HCT116 (cell line): ENCODE measurements at regions not wholly inside any gene's neighbourhood (a gene's known extent, or its start where the extent isn't known, plus 50 kb on each side); places are given as distances from the start of the nearest gene placed in this dataset.

ENCODE experiments used
- ATAC-seq: fragments of 200-7000 bp; cut with Tn5 transposase; 2 replicates; pipeline ENCODE4 v1.9.1; 2020; ENCODE audit warnings: mild to moderate bottlenecking, moderate library complexity
- BruUV-seq: library from RNA; stranded (reverse); fragments of 400-500 nt; replicated peaks from 2 replicates; lab custom pipeline; 2021; lab: Mats Ljungman, UMichigan
- CTCF ChIA-PET: fragments of 300-600 bp; sonication (Branson Sonifier 250); formaldehyde crosslinking; loops from one replicate; lab custom pipeline; 2021; ENCODE audit warnings: antibody characterized with exemption; lab: Charles Lee
- POLR2A ChIA-PET: fragments of 300-600, 350-600 bp; sonication (Branson Sonifier 250); formaldehyde crosslinking; loops from one replicate; lab custom pipeline; 2021; ENCODE audit warnings: antibody characterized with exemption; lab: Charles Lee
- RAD21 ChIA-PET, 2 experiments: fragments of 300-600 bp; sonication (Branson Sonifier 250); formaldehyde crosslinking; loops; one replicate each; lab custom pipeline; 2023; ENCODE audit warnings: low total read pairs in 2 of 2; ENCODE audit not compliant: uncharacterized antibody in 2 of 2, unreplicated experiment in 2 of 2, low non-redundant PET in 1 of 2; lab: Charles Lee
- DNase-seq: peaks from one replicate; pipeline ENCODE4 v3.0.0-alpha.2; 2010; ENCODE audit warnings: low read depth, low spot score
- H2AFZ ChIP-seq: fragments of 200-600 bp; shearing (Covaris generic), sonication (generic); 2 replicates; pipeline ENCODE4 v1.6.1; 2017; ENCODE audit warnings: low read depth, mixed run types, mixed read lengths, antibody characterized with exemption, low read length; ENCODE audit not compliant: poor library complexity, severe bottlenecking
- H3K27ac ChIP-seq: 2 replicates; pipeline ENCODE4 v1.5.1; 2012; ENCODE audit warnings: low read depth, low read length
- H3K27me3 ChIP-seq: fragments of 200-600 bp; sonication (generic); 2 replicates; pipeline ENCODE4 v1.6.1; 2016; ENCODE audit warnings: mixed run types, low read length, mixed read lengths; ENCODE audit not compliant: insufficient read depth
- H3K36me3 ChIP-seq, 2 experiments: fragments of 200-500 bp in 1 of 2; fragments of 200-600 bp in 1 of 2; sonication (Bioruptor generic) in 1 of 2; sonication (generic) in 1 of 2; 2 replicates each; pipeline versions ENCODE4 v1.5.1 to v1.6.1; 2014 to 2016; ENCODE audit warnings: low read length in 2 of 2, inconsistent platforms in 1 of 2, mixed read lengths in 1 of 2, mixed run types in 1 of 2; ENCODE audit not compliant: insufficient read depth in 2 of 2, control insufficient read depth in 1 of 2
- H3K4me1 ChIP-seq, 2 experiments: fragments of 200-600 bp in 1 of 2; sonication (generic) in 1 of 2; 2 replicates each; pipeline versions ENCODE4 v1.5.1 to v1.6.1; 2012 to 2017; ENCODE audit warnings: low read length in 2 of 2, inconsistent platforms in 1 of 2, mild to moderate bottlenecking in 1 of 2, mixed read lengths in 1 of 2, mixed run types in 1 of 2, moderate library complexity in 1 of 2; ENCODE audit not compliant: insufficient read depth in 2 of 2, control insufficient read depth in 1 of 2
- H3K4me2 ChIP-seq: fragments of 200-600 bp; sonication (generic); 2 replicates; pipeline ENCODE4 v1.6.1; 2017; ENCODE audit warnings: mixed run types, low read length, mixed read lengths
- H3K4me3 ChIP-seq, 2 experiments: fragments of 200-600 bp in 1 of 2; sonication (generic) in 1 of 2; replicated peaks in 1 of 2; 2 replicates each; pipeline ENCODE4 v1.5.1; 2011 to 2016; ENCODE audit warnings: low read length in 2 of 2, control low read depth in 1 of 2, low read depth in 1 of 2, mild to moderate bottlenecking in 1 of 2, mixed read lengths in 1 of 2, mixed run types in 1 of 2
- H3K79me2 ChIP-seq: fragments of 200-600 bp; sonication (generic); 2 replicates; pipeline ENCODE4 v1.6.1; 2017; ENCODE audit warnings: mild to moderate bottlenecking, mixed run types, low read length, moderate library complexity, mixed read lengths; ENCODE audit not compliant: insufficient read depth
- H3K9ac ChIP-seq: fragments of 200-600 bp; sonication (generic); 2 replicates; pipeline ENCODE4 v1.6.1; 2016; ENCODE audit warnings: low read length, mixed read lengths
- H3K9me2 ChIP-seq: fragments of 200-600 bp; sonication (generic), shearing (Covaris generic); 2 replicates; pipeline ENCODE4 v1.6.1; 2017; ENCODE audit warnings: mixed run types, mild to moderate bottlenecking, moderate library complexity; ENCODE audit not compliant: insufficient read depth
- H3K9me3 ChIP-seq, 2 experiments: fragments of 200-500 bp in 1 of 2; fragments of 200-600 bp in 1 of 2; sonication (Bioruptor generic) in 1 of 2; sonication (generic) in 1 of 2; 2 replicates each; pipeline ENCODE4 v1.6.1; 2014 to 2017; ENCODE audit warnings: low read length in 2 of 2, mixed read lengths in 2 of 2, inconsistent platforms in 1 of 2, low read depth in 1 of 2, mild to moderate bottlenecking in 1 of 2, mixed run types in 1 of 2, moderate library complexity in 1 of 2; ENCODE audit not compliant: control insufficient read depth in 1 of 2, insufficient read depth in 1 of 2
- H4K20me1 ChIP-seq: fragments of 200-600 bp; sonication (generic), shearing (Covaris generic); 2 replicates; pipeline ENCODE4 v1.6.1; 2017; ENCODE audit warnings: mixed run types, mild to moderate bottlenecking, moderate library complexity; ENCODE audit not compliant: insufficient read depth
- CBX3 ChIP-seq: IDR thresholded peaks from 2 replicates; pipeline ENCODE4 v1.6.1; 2012; ENCODE audit warnings: low read depth
- CEBPB ChIP-seq: IDR thresholded peaks from 2 replicates; pipeline ENCODE4 v1.6.1; 2012; ENCODE audit warnings: low read depth
- CTCF ChIP-seq, 3 experiments: fragments of 200-600 bp in 1 of 3; sonication (generic) in 1 of 3; IDR thresholded peaks in 2 of 3; conservative IDR thresholded peaks in 1 of 3; 2 replicates each; pipeline ENCODE4 v1.5.1; 2012 to 2017; ENCODE audit warnings: low read depth in 2 of 3, low read length in 2 of 3, antibody characterized with exemption in 1 of 3, borderline replicate concordance in 1 of 3, control low read depth in 1 of 3, mild to moderate bottlenecking in 1 of 3, mixed read lengths in 1 of 3, mixed run types in 1 of 3, moderate library complexity in 1 of 3; ENCODE audit not compliant: insufficient read depth in 1 of 3
- EGR1 ChIP-seq: IDR thresholded peaks from 2 replicates; pipeline ENCODE4 v1.6.1; 2012; ENCODE audit warnings: low read depth
- EZH2 ChIP-seq: fragments of 200-600 bp; sonication (generic); IDR thresholded peaks from 2 replicates; pipeline ENCODE4 v1.6.1; 2017; ENCODE audit warnings: antibody characterized with exemption, mixed run types
- JUND ChIP-seq: IDR thresholded peaks from 2 replicates; pipeline ENCODE4 v1.6.1; 2012
- MAX ChIP-seq: IDR thresholded peaks from 2 replicates; pipeline ENCODE4 v1.6.1; 2012
- POLR2A ChIP-seq: IDR thresholded peaks from 2 replicates; pipeline ENCODE4 v1.7.0; 2011; ENCODE audit warnings: borderline replicate concordance; ENCODE audit not compliant: insufficient read depth, insufficient read length; ENCODE audit errors: extremely low read depth
- POLR2AphosphoS5 ChIP-seq: IDR thresholded peaks from 2 replicates; pipeline ENCODE4 v1.6.1; 2011; ENCODE audit warnings: mild to moderate bottlenecking, low read depth, low read length, moderate library complexity
- SIN3A ChIP-seq: IDR thresholded peaks from 2 replicates; pipeline ENCODE4 v1.6.1; 2012; ENCODE audit warnings: low read depth
- SP1 ChIP-seq: IDR thresholded peaks from 2 replicates; pipeline ENCODE4 v1.6.1; 2012; ENCODE audit warnings: low read depth
- SRF ChIP-seq: IDR thresholded peaks from 2 replicates; pipeline ENCODE4 v1.6.1; 2012; ENCODE audit warnings: low read depth
- TCF7L2 ChIP-seq: IDR thresholded peaks from 2 replicates; pipeline ENCODE4 v1.7.0; 2011; ENCODE audit warnings: borderline replicate concordance, inconsistent platforms; ENCODE audit not compliant: insufficient read depth, insufficient read length; ENCODE audit errors: extremely low read depth
- ZBTB33 ChIP-seq: IDR thresholded peaks from 2 replicates; pipeline ENCODE4 v1.6.1; 2011; ENCODE audit warnings: mild to moderate bottlenecking, low read length, moderate library complexity; ENCODE audit not compliant: insufficient replicate concordance; ENCODE audit errors: extremely low read depth
- ZFX ChIP-seq: fragments of 450-650 bp; IDR thresholded peaks from 2 replicates; pipeline ENCODE4 v1.6.1; 2017
- ZNF274 ChIP-seq: fragments of 200-500 bp; sonication (Bioruptor generic); IDR thresholded peaks from 2 replicates; pipeline ENCODE4 v1.6.1; 2014; ENCODE audit warnings: mild to moderate bottlenecking, low read depth, low read length, inconsistent platforms
- intact Hi-C: fragments of 100-400 bp; cut with micrococcal nuclease; formaldehyde crosslinking; loops from 2 replicates; pipeline ENCODE4 v1.10.0; 2022

GRCh38 chr18:41326311-41326710, 628.7 kb upstream of the PIK3C3 start:
- RAD21 ChIA-PET: no interaction called here
- no peak overlapping the region for H2AFZ ChIP-seq
- POLR2A ChIA-PET: no interaction called here
- no TSS peak for BruUV-seq
- DNase-seq (no peak), ATAC-seq (no peak)
- intact Hi-C loops: no loop called here
- no peaks in the 10 kb centered on the region for H3K79me2 ChIP-seq
- no peaks in the 10 kb centered on the region for H4K20me1 ChIP-seq
- H3K4me1 ChIP-seq: no peaks in the 10 kb centered on the region
- H3K36me3 ChIP-seq: no peaks in the 10 kb centered on the region
- no peak overlapping the region for H3K4me2 ChIP-seq
- H3K9ac ChIP-seq: no peak overlapping the region
- H3K9me2 ChIP-seq: no peaks in the 10 kb centered on the region
- peaks cover 4 to 12% of the 10 kb centered on the region in 2 experiments; a peak in 2 of 4 replicates for H3K9me3 ChIP-seq
- no peaks in the 10 kb centered on the region for H3K27me3 ChIP-seq
- H3K27ac ChIP-seq: no peak overlapping the region
- TF ChIP-seq ZBTB33: no peak
- TF ChIP-seq SP1: no peak
- no peak for TF ChIP-seq ZFX
- no peak for TF ChIP-seq ZNF274
- no peak for TF ChIP-seq CBX3
- no peak for TF ChIP-seq CTCF (IDR thresholded peaks at IDR 0.05 in 2 of 3, conservative IDR thresholded peaks at IDR 0.05 in 1 of 3; ENCODE audit: borderline replicate concordance in 1 of 3, insufficient read depth in 1 of 3, low read depth in 2 of 3, low read length in 2 of 3)
- TF ChIP-seq POLR2A: no peak
- no peak for TF ChIP-seq MAX
- no peak for TF ChIP-seq JUND
- no peak for TF ChIP-seq SIN3A
- no peak for TF ChIP-seq CEBPB
- TF ChIP-seq EZH2: no peak
- TF ChIP-seq TCF7L2: no peak
- TF ChIP-seq SRF: no peak
- TF ChIP-seq EGR1: no peak
- TF ChIP-seq POLR2AphosphoS5: no peak
- H3K4me3 ChIP-seq: no peak overlapping the region
- CTCF ChIA-PET: no interaction called here
